ENCODE measurements at regions not wholly inside any gene's neighbourhood (a gene's known extent, or its start where the extent isn't known, plus 50 kb on each side); places are given as distances from the start of the nearest gene placed in this dataset.
A peak's percentile ranks its signal among the peaks of the same experiment; 100 is the strongest.

GRCh38 chr9:29945012-29945411 is 2371.7 kb upstream of the C9orf72 start:
- CTCF ChIA-PET (ENCODE audit: partially characterized antibody) = interaction anchor here (0.7 kb wide), 1 partner anchor 16 kb away, joined by 3 read pairs; no protein-coding TSS in a partner anchor
- Histone ChIP-seq H3K9ac (replicated peaks in 1 of 4; ENCODE audit: extremely low read depth in 1 of 4, low read depth in 3 of 4, low read length in 3 of 4) (no peak overlapping the region), H2BK15ac (ENCODE audit: low read length) (no peak overlapping the region), H3K4me1 (replicated peaks in 1 of 4; ENCODE audit: control insufficient read depth in 3 of 4, insufficient read depth in 4 of 4, low read length in 3 of 4) (no peaks in the 10 kb centered on the region), H3K4ac (replicated peaks; ENCODE audit: insufficient read length, low read depth, low read length) (no peak overlapping the region), H3K27me3 (replicated peaks in 1 of 4; ENCODE audit: control insufficient read depth in 3 of 4, extremely low read depth in 1 of 4, insufficient read depth in 3 of 4, low read length in 3 of 4) (no peaks in the 10 kb centered on the region), H3K4me3 (ENCODE audit: extremely low read depth in 1 of 4, insufficient read depth in 2 of 4, low read depth in 3 of 4, low read length in 4 of 4) (no peak overlapping the region), H2BK5ac (ENCODE audit: low read depth, low read length) (no peak overlapping the region), H3K79me1 (ENCODE audit: low read depth, low read length) (no peaks in the 10 kb centered on the region), H4K8ac (ENCODE audit: extremely low read depth, insufficient read depth, low read length) (no peak overlapping the region), H3K27ac (ENCODE audit: low read depth, low read length) (no peak overlapping the region), H4K5ac (ENCODE audit: insufficient read length, low read depth, low read length) (no peak overlapping the region), H3K18ac (ENCODE audit: extremely low read depth, low read length) (no peak overlapping the region), H3K79me2 (ENCODE audit: control insufficient read depth in 1 of 2, insufficient read depth in 2 of 2, low read length in 2 of 2) (no peaks in the 10 kb centered on the region), H2BK120ac (replicated peaks; ENCODE audit: low read depth, low read length) (no peak overlapping the region), H3K4me2 (ENCODE audit: insufficient read depth in 1 of 2, low read depth in 2 of 2, low read length in 2 of 2) (no peak overlapping the region), H4K20me1 (replicated peaks in 1 of 2; ENCODE audit: control insufficient read depth in 1 of 2, insufficient read depth in 2 of 2, low read length in 2 of 2) (no peaks in the 10 kb centered on the region), H4K91ac (replicated peaks; ENCODE audit: insufficient read length, low read length) (no peak overlapping the region), H3K23me2 (ENCODE audit: low read depth, low read length) (no peaks in the 10 kb centered on the region), H3K9me3 (ENCODE audit: insufficient read depth in 2 of 2, low read depth in 1 of 2, low read length in 1 of 2) (no peaks in the 10 kb centered on the region), H3K23ac (ENCODE audit: insufficient read length) (no peak overlapping the region), H3K56ac (replicated peaks; ENCODE audit: insufficient read length, low read depth, low read length) (no peak overlapping the region), H2AK5ac (ENCODE audit: low read depth, low read length) (no peak overlapping the region), H3K36me3 (ENCODE audit: control insufficient read depth in 2 of 4, insufficient read depth in 4 of 4, low read length in 3 of 4) (no peaks in the 10 kb centered on the region), H2BK12ac (ENCODE audit: low read depth, low read length) (no peak overlapping the region), H3K14ac (ENCODE audit: insufficient read length) (no peak overlapping the region), H2BK20ac (ENCODE audit: low read length) (no peak overlapping the region), H2AFZ (ENCODE audit: low read length) (no peak overlapping the region)
- POLR2A ChIA-PET (ENCODE audit: partially characterized antibody) = no interaction called here
- 90% methylated on average over 1 of the region's 1 CpG; no CpG with 5 or more reads in 1 of the 2 experiments for WGBS, 2 experiments (ENCODE audit: extremely low coverage in 1 of 2, insufficient coverage in 1 of 2, insufficient read length in 1 of 2, insufficient replicate concordance in 2 of 2, low coverage in 1 of 2, low lambda C conversion rate in 2 of 2, missing lambda C conversion rate in 1 of 2)
- TF ChIP-seq KDM1A (IDR thresholded peaks at IDR 0.05; ENCODE audit: borderline replicate concordance, low read length) (no peak), CEBPB (IDR thresholded peaks at IDR 0.05; ENCODE audit: low read depth, low read length) (peak; percentile 45; the same call in 1 of the 2 replicates)
- FAIRE-seq (no peak), DNase-seq (ENCODE audit: low read depth in 1 of 2, low spot score in 2 of 2) (no peak)
